ENCODE measurements at regions not wholly inside any gene's neighbourhood (a gene's known extent, or its start where the extent isn't known, plus 50 kb on each side); places are given as distances from the start of the nearest gene placed in this dataset.

- TF ChIP-seq FOXP4 (CRISPR knock-in tag; IDR thresholded peaks at IDR 0.05) (no peak), ERG (CRISPR knock-in tag; IDR thresholded peaks at IDR 0.05) (no peak), NR1H2 (CRISPR knock-in tag; IDR thresholded peaks at IDR 0.05) (no peak), ESRRA (CRISPR knock-in tag; IDR thresholded peaks at IDR 0.05; ENCODE audit: borderline replicate concordance) (no peak)
These were observed 386.5 kb upstream of the SLC39A10 start (continued) for GRCh38 chr2:195270466-195271039.

GRCh38 chr2:195269220-195269619 is 387.8 kb upstream of the SLC39A10 start:
- H3K9me3 Mint-ChIP-seq = peaks cover 20% of the 10 kb centered on the region
- ChIA-PET CTCF (interaction anchor here (1.0 kb wide), 1 partner anchor 800 kb away, joined by 3 read pairs; the partner anchor contains the start of gene DNAH7), POLR2A (no interaction called here)
- no peaks in the 10 kb centered on the region for H3K27me3 Mint-ChIP-seq (ENCODE audit: low read depth)
- H3K27ac Mint-ChIP-seq = no peak overlapping the region
- H3K4me3 Mint-ChIP-seq = no peak overlapping the region
- 0 out of 2 replicates have a peak, but pooled peaks have one; percentile 33 for TF ChIP-seq ZNF281 (CRISPR knock-in tag; IDR thresholded peaks at IDR 0.05)
- no peak for TF ChIP-seq CDX4 (CRISPR knock-in tag; IDR thresholded peaks at IDR 0.05; ENCODE audit: borderline replicate concordance)
- peaks cover 12% of the 10 kb centered on the region for H3K36me3 Mint-ChIP-seq
- H3K4me1 Mint-ChIP-seq = peaks cover 38% of the 10 kb centered on the region
- DNase-seq (ENCODE audit: low spot score) (no peak), ATAC-seq (no peak)

GRCh38 chr2:195257979-195258378 is 399.0 kb upstream of the SLC39A10 start:
- Mint-ChIP-seq H3K4me1 (peaks cover 5% of the 10 kb centered on the region), H3K36me3 (0 out of 2 replicates have a peak, but pooled peaks cover 3% of the 10 kb centered on the region), H3K9me3 (peaks cover 11% of the 10 kb centered on the region), H3K27me3 (ENCODE audit: low read depth) (no peaks in the 10 kb centered on the region), H3K4me3 (no peak overlapping the region), H3K27ac (no peak overlapping the region)
- CTCF ChIA-PET = no interaction called here
- no peak for ATAC-seq
- POLR2A ChIA-PET = interaction anchor here (1.1 kb wide), 1 partner anchor 14 kb away, joined by 6 read pairs; no protein-coding TSS in a partner anchor
- DNase-seq (ENCODE audit: low spot score) = no peak
- no peak for TF ChIP-seq OVOL2 (CRISPR knock-in tag; IDR thresholded peaks at IDR 0.05; ENCODE audit: borderline replicate concordance)
- no peak for TF ChIP-seq ZNF416 (CRISPR knock-in tag; IDR thresholded peaks at IDR 0.05)
- TF ChIP-seq SP1 (CRISPR knock-in tag; conservative IDR thresholded peaks at IDR 0.05) = no peak
- TF ChIP-seq ATF6 (CRISPR knock-in tag; IDR thresholded peaks at IDR 0.05) = no peak
- TF ChIP-seq EMX1 (CRISPR knock-in tag; IDR thresholded peaks at IDR 0.05) = no peak
- no peak for TF ChIP-seq ZNF317 (CRISPR knock-in tag; IDR thresholded peaks at IDR 0.05; ENCODE audit: borderline replicate concordance, low read depth)
- no peak for TF ChIP-seq ZNF219 (CRISPR knock-in tag; IDR thresholded peaks at IDR 0.05; ENCODE audit: borderline replicate concordance)
- no peak for TF ChIP-seq KAT7 (CRISPR knock-in tag; IDR thresholded peaks at IDR 0.05; ENCODE audit: borderline replicate concordance)
- no peak for TF ChIP-seq ZNF423 (CRISPR knock-in tag; IDR thresholded peaks at IDR 0.05)
- no peak for TF ChIP-seq ZBTB21 (CRISPR knock-in tag; IDR thresholded peaks at IDR 0.05; ENCODE audit: borderline replicate concordance)
- TF ChIP-seq HMGXB4 (CRISPR knock-in tag; IDR thresholded peaks at IDR 0.05) = no peak
- TF ChIP-seq HMGA2 (CRISPR knock-in tag; IDR thresholded peaks at IDR 0.05) = no peak
- no peak for TF ChIP-seq GABPB1 (CRISPR knock-in tag; IDR thresholded peaks at IDR 0.05)
- TF ChIP-seq GRHL2 (CRISPR knock-in tag; IDR thresholded peaks at IDR 0.05; ENCODE audit: insufficient replicate concordance, severe bottlenecking) = no peak
- TF ChIP-seq FOXJ3 (CRISPR knock-in tag; IDR thresholded peaks at IDR 0.05; ENCODE audit: borderline replicate concordance) = no peak

All from WTC11 (cell line).